HEK293 (cell line): ENCODE measurements at regions not wholly inside any gene's neighbourhood (a gene's known extent, or its start where the extent isn't known, plus 50 kb on each side); places are given as distances from the start of the nearest gene placed in this dataset.

Experiments
- SP2 ChIP-seq: fragments of 450-650 bp; formaldehyde crosslinking; IDR thresholded peaks from 2 replicates; pipeline ENCODE4 v1.5.1; 2016; ENCODE audit warnings: missing biosample characterization, missing genetic modification characterization
- ZBTB8A ChIP-seq: fragments of 450-650 bp; formaldehyde crosslinking; IDR thresholded peaks from 2 replicates; pipeline ENCODE4 v1.5.1; 2016; ENCODE audit warnings: missing biosample characterization, missing genetic modification characterization
- ZNF155 ChIP-seq: fragments of 450-650 bp; formaldehyde crosslinking; IDR thresholded peaks from 2 replicates; pipeline ENCODE4 v1.5.1; 2016; ENCODE audit warnings: missing biosample characterization, missing genetic modification characterization
- ZNF214 ChIP-seq: fragments of 450-650 bp; formaldehyde crosslinking; IDR thresholded peaks from 2 replicates; pipeline ENCODE4 v1.5.1; 2017; ENCODE audit warnings: missing biosample characterization, mild to moderate bottlenecking, missing genetic modification characterization, borderline replicate concordance
- ZNF24 ChIP-seq: fragments of 450-650 bp; formaldehyde crosslinking; IDR thresholded peaks from 2 replicates; pipeline ENCODE4 v1.5.1; 2016; ENCODE audit warnings: missing biosample characterization, missing genetic modification characterization
- ZNF423 ChIP-seq: fragments of 450-650 bp; formaldehyde crosslinking; IDR thresholded peaks from 2 replicates; pipeline ENCODE4 v1.5.1; 2016; ENCODE audit warnings: missing biosample characterization, missing genetic modification characterization
- TF ChIP-seq, protein P1 (sequence below): fragments of 450-650 bp; formaldehyde crosslinking; IDR thresholded peaks from 2 replicates; pipeline ENCODE4 v1.5.1; 2016; ENCODE audit warnings: missing biosample characterization, missing genetic modification characterization
- TF ChIP-seq, protein P2 (sequence below): fragments of 450-650 bp; formaldehyde crosslinking; conservative IDR thresholded peaks from 2 replicates; pipeline ENCODE4 v1.5.1; 2016; ENCODE audit warnings: low read depth, missing biosample characterization, missing genetic modification characterization
- TF ChIP-seq, protein P3 (sequence below): sonication (generic); formaldehyde crosslinking; IDR thresholded peaks from 2 replicates; pipeline ENCODE4 v1.8.1; 2022; ENCODE audit warnings: mild to moderate bottlenecking, moderate library complexity, missing genetic modification reagents

DNA sequence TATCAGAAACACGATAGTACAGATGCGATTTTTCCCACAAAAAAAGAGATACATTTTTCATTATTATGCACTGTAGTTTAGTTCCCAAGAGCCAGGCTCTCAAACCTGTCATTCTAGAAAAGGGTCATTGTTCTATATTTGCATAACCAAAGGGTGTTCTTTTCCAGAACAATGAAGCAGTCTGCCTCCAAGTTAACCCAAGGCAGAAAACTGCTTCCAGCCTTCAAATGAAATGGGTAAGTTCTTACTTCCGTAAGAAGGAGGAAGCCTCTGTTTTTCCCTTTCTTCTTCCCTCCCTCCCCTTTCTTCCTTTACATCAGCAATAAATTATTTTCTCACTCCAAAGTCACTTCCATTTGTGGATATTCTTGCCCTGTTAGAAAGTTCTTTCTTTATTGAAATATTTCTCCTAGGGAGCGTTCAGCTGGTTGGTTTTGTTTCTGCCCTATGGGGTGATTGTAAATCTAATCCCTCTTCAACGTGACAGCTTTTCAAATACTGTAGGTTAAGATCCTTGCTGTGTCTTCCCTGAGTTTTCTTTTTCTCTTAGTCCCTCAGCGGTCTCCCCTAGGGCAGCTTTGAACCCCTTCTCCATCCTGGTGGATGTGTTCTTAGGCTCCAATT is 77.3 kb upstream of the PTGFRN start:
- TF ChIP-seq, protein P1, sequence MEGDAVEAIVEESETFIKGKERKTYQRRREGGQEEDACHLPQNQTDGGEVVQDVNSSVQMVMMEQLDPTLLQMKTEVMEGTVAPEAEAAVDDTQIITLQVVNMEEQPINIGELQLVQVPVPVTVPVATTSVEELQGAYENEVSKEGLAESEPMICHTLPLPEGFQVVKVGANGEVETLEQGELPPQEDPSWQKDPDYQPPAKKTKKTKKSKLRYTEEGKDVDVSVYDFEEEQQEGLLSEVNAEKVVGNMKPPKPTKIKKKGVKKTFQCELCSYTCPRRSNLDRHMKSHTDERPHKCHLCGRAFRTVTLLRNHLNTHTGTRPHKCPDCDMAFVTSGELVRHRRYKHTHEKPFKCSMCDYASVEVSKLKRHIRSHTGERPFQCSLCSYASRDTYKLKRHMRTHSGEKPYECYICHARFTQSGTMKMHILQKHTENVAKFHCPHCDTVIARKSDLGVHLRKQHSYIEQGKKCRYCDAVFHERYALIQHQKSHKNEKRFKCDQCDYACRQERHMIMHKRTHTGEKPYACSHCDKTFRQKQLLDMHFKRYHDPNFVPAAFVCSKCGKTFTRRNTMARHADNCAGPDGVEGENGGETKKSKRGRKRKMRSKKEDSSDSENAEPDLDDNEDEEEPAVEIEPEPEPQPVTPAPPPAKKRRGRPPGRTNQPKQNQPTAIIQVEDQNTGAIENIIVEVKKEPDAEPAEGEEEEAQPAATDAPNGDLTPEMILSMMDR (tag by site-specific recombination): no peak
- TF ChIP-seq ZNF214 (tag by site-specific recombination): no peak
- TF ChIP-seq ZBTB8A: no peak
- TF ChIP-seq, protein P2, sequence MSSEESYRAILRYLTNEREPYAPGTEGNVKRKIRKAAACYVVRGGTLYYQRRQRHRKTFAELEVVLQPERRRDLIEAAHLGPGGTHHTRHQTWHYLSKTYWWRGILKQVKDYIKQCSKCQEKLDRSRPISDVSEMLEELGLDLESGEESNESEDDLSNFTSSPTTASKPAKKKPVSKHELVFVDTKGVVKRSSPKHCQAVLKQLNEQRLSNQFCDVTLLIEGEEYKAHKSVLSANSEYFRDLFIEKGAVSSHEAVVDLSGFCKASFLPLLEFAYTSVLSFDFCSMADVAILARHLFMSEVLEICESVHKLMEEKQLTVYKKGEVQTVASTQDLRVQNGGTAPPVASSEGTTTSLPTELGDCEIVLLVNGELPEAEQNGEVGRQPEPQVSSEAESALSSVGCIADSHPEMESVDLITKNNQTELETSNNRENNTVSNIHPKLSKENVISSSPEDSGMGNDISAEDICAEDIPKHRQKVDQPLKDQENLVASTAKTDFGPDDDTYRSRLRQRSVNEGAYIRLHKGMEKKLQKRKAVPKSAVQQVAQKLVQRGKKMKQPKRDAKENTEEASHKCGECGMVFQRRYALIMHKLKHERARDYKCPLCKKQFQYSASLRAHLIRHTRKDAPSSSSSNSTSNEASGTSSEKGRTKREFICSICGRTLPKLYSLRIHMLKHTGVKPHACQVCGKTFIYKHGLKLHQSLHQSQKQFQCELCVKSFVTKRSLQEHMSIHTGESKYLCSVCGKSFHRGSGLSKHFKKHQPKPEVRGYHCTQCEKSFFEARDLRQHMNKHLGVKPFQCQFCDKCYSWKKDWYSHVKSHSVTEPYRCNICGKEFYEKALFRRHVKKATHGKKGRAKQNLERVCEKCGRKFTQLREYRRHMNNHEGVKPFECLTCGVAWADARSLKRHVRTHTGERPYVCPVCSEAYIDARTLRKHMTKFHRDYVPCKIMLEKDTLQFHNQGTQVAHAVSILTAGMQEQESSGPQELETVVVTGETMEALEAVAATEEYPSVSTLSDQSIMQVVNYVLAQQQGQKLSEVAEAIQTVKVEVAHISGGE (tag by site-specific recombination): no peak
- no peak for TF ChIP-seq ZNF155
- no peak for TF ChIP-seq ZNF423 (tag by site-specific recombination)
- TF ChIP-seq, protein P3, sequence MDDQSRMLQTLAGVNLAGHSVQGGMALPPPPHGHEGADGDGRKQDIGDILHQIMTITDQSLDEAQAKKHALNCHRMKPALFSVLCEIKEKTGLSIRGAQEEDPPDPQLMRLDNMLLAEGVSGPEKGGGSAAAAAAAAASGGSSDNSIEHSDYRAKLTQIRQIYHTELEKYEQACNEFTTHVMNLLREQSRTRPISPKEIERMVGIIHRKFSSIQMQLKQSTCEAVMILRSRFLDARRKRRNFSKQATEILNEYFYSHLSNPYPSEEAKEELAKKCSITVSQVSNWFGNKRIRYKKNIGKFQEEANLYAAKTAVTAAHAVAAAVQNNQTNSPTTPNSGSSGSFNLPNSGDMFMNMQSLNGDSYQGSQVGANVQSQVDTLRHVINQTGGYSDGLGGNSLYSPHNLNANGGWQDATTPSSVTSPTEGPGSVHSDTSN (CRISPR knock-in tag): no peak
- no peak for TF ChIP-seq SP2
- TF ChIP-seq ZNF24: no peak
